ENCODE measurements at regions not wholly inside any gene's neighbourhood (a gene's known extent, or its start where the extent isn't known, plus 50 kb on each side); places are given as distances from the start of the nearest gene placed in this dataset.

DNA sequence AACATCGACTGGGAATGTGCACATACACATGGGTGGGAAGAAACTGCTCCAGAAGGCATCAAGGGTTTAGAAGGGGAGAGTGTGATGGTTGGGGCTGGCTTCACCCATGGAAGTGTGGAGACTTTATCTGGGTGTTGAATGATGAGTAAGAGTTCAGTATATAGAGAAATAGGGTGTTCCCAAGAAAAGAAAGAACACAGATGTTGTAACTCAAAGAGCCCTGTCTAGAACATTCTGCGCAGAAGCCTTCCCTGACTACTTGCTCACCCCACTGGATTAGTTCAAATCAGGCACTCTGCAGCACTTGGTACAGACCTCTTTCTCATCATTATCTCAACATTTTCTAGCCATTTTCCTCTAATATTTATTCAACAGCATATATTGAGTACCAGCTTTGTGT is 491.7 kb downstream of the SNAPC1 start:
- DNase-seq (ENCODE audit: insufficient read length, low spot score): no peak
- no peak for FAIRE-seq
- TF ChIP-seq, protein P1, sequence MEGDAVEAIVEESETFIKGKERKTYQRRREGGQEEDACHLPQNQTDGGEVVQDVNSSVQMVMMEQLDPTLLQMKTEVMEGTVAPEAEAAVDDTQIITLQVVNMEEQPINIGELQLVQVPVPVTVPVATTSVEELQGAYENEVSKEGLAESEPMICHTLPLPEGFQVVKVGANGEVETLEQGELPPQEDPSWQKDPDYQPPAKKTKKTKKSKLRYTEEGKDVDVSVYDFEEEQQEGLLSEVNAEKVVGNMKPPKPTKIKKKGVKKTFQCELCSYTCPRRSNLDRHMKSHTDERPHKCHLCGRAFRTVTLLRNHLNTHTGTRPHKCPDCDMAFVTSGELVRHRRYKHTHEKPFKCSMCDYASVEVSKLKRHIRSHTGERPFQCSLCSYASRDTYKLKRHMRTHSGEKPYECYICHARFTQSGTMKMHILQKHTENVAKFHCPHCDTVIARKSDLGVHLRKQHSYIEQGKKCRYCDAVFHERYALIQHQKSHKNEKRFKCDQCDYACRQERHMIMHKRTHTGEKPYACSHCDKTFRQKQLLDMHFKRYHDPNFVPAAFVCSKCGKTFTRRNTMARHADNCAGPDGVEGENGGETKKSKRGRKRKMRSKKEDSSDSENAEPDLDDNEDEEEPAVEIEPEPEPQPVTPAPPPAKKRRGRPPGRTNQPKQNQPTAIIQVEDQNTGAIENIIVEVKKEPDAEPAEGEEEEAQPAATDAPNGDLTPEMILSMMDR (IDR thresholded peaks at IDR 0.05; ENCODE audit: insufficient read depth, missing control alignments): no peak

DNA sequence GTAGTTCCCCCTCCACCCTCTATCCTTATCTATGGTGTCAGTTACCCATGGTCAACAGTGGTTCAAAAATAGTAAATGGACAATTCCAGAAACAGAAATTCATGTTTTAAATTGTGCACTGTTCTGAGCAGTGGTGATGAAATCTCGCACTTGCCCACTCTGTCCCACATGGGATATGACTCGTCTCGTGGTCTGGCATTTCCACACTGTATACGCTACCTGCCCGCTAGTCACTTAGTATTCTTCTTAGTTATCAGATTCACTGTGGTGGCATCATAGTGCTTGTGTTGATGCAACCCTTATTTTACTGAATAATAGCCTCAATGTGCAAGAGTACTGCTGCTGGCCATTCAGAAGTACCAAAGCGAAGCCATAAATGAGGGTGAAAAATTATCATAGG is 507.0 kb downstream of the SNAPC1 start:
- FAIRE-seq (no peak), DNase-seq (ENCODE audit: insufficient read length, low spot score) (no peak)
- TF ChIP-seq, protein P1 (IDR thresholded peaks at IDR 0.05; ENCODE audit: insufficient read depth, missing control alignments): no peak

DNA sequence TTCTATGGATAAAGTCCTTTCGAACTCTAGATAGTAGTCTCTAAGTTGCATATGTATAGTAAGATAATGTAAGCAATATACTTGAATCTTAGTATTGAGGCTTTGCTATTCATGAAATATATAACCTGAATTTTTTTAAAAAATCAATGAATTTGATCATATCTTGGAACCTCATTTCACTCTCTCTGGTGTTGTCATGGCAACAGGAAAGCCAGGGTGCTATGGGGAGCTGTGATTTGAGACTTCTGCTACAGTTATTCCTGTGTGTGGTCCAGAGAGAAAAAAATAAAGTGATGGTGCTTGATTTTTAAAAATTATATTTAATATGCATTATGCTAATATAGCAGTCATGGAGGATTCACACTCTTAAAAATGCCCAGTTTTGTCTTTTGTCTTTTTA is 508.0 kb downstream of the SNAPC1 start:
- DNase-seq (ENCODE audit: insufficient read length, low spot score): no peak
- FAIRE-seq: no peak
- TF ChIP-seq, protein P1 (IDR thresholded peaks at IDR 0.05; ENCODE audit: insufficient read depth, missing control alignments): no peak

DNA sequence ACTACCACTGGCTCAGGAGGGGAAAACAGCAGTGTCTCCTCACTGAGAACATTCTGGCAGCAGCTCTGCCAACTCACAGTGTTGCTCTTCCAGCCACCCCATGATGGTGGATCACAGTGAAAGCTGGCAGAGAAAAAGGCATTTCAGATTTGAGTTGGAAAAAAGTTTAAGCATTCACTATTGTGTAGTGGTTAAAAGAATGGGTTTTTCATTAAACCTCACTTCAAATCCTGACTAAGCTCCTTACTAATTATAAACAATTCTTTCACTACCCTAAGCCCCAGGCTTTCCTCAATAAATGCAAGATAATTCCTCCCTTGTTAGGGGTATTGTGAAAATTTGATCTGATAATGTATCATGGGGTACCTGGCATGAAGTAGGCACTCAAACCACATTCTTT is 518.1 kb downstream of the SNAPC1 start:
- FAIRE-seq: peak; percentile 35
- no peak for DNase-seq (ENCODE audit: insufficient read length, low spot score)
- TF ChIP-seq, protein P1 (IDR thresholded peaks at IDR 0.05; ENCODE audit: insufficient read depth, missing control alignments): no peak

DNA sequence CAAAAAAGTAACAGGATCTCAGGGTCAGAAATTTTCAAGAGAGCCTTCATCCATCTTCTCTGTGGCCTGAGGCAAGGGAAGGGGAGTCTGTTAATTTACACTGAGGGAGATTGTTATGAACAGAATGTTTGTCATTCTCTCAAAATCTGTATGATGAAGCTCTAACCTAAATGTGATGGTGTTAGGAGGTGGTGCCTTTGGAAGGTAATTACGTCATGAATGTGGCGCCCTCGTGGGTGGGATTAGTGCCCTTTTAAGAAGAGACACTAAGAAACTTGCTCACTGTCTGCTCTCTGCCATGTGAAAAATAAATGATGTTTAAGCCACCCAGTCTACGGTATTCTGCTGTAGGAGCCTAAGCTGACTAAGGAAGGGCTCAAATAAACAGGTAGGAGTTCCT is 521.6 kb downstream of the SNAPC1 start:
- FAIRE-seq (no peak), DNase-seq (ENCODE audit: insufficient read length, low spot score) (no peak)
- TF ChIP-seq, protein P1 (IDR thresholded peaks at IDR 0.05; ENCODE audit: insufficient read depth, missing control alignments): no peak

DNA sequence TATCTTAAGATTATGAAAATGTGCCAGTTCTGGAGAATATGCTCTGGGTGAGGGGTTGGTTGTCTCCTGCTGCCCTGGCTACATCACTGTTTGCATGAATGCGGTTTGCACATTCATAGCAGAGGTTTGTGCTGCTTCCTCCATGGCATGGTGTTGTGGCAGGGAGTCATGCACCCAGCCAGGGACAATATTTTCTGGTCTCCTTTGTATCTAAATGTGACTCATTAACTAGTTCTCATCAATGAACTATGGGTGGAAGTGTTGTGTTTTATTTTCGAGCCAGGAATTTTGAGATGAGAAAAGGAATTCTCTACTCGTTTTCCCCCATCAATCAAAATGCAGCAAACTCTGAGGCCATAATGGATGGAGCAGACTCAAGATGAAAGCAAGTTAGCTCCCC is 527.3 kb downstream of the SNAPC1 start:
- TF ChIP-seq, protein P1 (IDR thresholded peaks at IDR 0.05; ENCODE audit: insufficient read depth, missing control alignments): no peak
- FAIRE-seq (no peak), DNase-seq (ENCODE audit: insufficient read length, low spot score) (no peak)

DNA sequence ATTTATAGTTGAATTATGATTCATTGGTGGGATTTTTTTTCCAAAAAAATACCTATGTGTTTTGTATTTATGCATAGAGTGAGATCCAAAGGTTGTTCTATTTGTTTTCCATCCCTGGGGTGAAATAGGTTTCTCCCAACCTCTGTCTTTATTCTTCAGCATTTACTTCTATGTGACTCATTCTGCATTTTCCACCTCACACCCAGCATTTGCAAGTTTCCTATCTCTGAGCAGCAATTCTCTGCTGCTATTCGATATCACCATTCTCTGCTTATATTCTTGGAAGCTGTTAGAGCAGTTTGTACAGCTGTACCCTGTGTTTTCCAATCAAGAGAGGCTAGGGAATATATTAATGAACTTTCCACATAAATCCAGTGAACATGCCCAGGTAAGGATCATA is 538.9 kb downstream of the SNAPC1 start:
- TF ChIP-seq, protein P1 (IDR thresholded peaks at IDR 0.05; ENCODE audit: insufficient read depth, missing control alignments): no peak
- FAIRE-seq: no peak
- no peak for DNase-seq (ENCODE audit: insufficient read length, low spot score)
